AG04449 (cell line): ENCODE measurements at regions not wholly inside any gene's neighbourhood (a gene's known extent, or its start where the extent isn't known, plus 50 kb on each side); places are given as distances from the start of the nearest gene placed in this dataset.

Experiments used
- CTCF ChIA-PET: fragments of 350-600 bp; formaldehyde crosslinking; extraction: SDS; loops from one replicate; lab custom pipeline; 2021; ENCODE audit warnings: antibody characterized with exemption; lab: Yijun Ruan, JAX
- POLR2A ChIA-PET: fragments of 400-600, 350-600 bp; formaldehyde crosslinking; extraction: SDS; loops from one replicate; lab custom pipeline; 2020; ENCODE audit warnings: antibody characterized with exemption, inconsistent platforms; lab: Yijun Ruan, JAX
- DNase-seq: peaks from one replicate; pipeline ENCODE4 v3.0.0-alpha.2; 2010; ENCODE audit warnings: low read depth, low spot score
- H3K4me3 ChIP-seq: 2 replicates; pipeline ENCODE4 v1.5.1; 2011; ENCODE audit warnings: low read depth, mild to moderate bottlenecking, control low read depth, low read length
- CTCF ChIP-seq: IDR thresholded peaks from one replicate; pipeline ENCODE4 v1.5.1; 2011; ENCODE audit warnings: mild to moderate bottlenecking, moderate library complexity, low read length, control low read depth, inconsistent platforms; ENCODE audit not compliant: insufficient read depth; ENCODE audit errors: missing control alignments

- ChIA-PET CTCF (interaction anchor here (1.2 to 2.1 kb wide), 3 partner anchors 39 to 109 kb away, joined by 3 to 10 read pairs (median 3); no protein-coding TSS in a partner anchor), POLR2A (no interaction called here)
- no peak for DNase-seq
- TF ChIP-seq CTCF, result no peak
- no peak overlapping the region for H3K4me3 ChIP-seq
These were observed 50.0 kb upstream of the RNU6ATAC start for GRCh38 chr9:134214386-134214765.

GRCh38 chr9:134214766-134215419, 50.5 kb upstream of the RNU6ATAC start:
- TF ChIP-seq CTCF, result no peak
- POLR2A ChIA-PET, result interaction anchor here (1.2 kb wide), 1 partner anchor 103 kb away, joined by 3 read pairs; no protein-coding TSS in a partner anchor
- no peak for DNase-seq
- no peak overlapping the region for H3K4me3 ChIP-seq
- CTCF ChIA-PET, result interaction anchor here (1.2 to 2.1 kb wide), 4 partner anchors 9 to 108 kb away, joined by 3 to 10 read pairs (median 4); no protein-coding TSS in a partner anchor

GRCh38 chr9:134215420-134215698, 51.0 kb upstream of the RNU6ATAC start:
- no peak for DNase-seq
- CTCF ChIA-PET, result interaction anchor here (1.3 to 2.1 kb wide), 3 partner anchors 10 to 108 kb away, joined by 3 to 10 read pairs (median 5); no protein-coding TSS in a partner anchor

GRCh38 chr9:134215699-134216448, 51.5 kb upstream of the RNU6ATAC start:
- no peak for TF ChIP-seq CTCF
- ChIA-PET CTCF (interaction anchor here (1.3 to 2.1 kb wide), 3 partner anchors 10 to 107 kb away, joined by 3 to 10 read pairs (median 5); no protein-coding TSS in a partner anchor), POLR2A (interaction anchor here (1.2 kb wide), 2 partner anchors 10 to 102 kb away, joined by 3 read pairs; no protein-coding TSS in a partner anchor)
- DNase-seq, result peak; percentile 71
- no peak overlapping the region for H3K4me3 ChIP-seq

More at GRCh38 chr9:134215420-134215698, 51.0 kb upstream of the RNU6ATAC start:
- no peak overlapping the region for H3K4me3 ChIP-seq
- POLR2A ChIA-PET, result interaction anchor here (1.2 kb wide), 2 partner anchors 11 to 102 kb away, joined by 3 read pairs; no protein-coding TSS in a partner anchor
- no peak for TF ChIP-seq CTCF

- TF ChIP-seq CTCF, result no peak
- H3K4me3 ChIP-seq, result no peak overlapping the region
- ChIA-PET POLR2A (interaction anchor here (1.2 kb wide), 1 partner anchor 10 kb away, joined by 3 read pairs; no protein-coding TSS in a partner anchor), CTCF (interaction anchor here (1.5 kb wide), 1 partner anchor 11 kb away, joined by 5 read pairs; no protein-coding TSS in a partner anchor)
- no peak for DNase-seq
These were observed 52.1 kb upstream of the RNU6ATAC start for GRCh38 chr9:134216449-134216951.

GRCh38 chr9:134216961-134217360, 52.6 kb upstream of the RNU6ATAC start:
- CTCF ChIA-PET, result no interaction called here
- POLR2A ChIA-PET, result no interaction called here
- no peak for DNase-seq
- no peak for TF ChIP-seq CTCF
- no peak overlapping the region for H3K4me3 ChIP-seq
